ENCODE measurements at regions not wholly inside any gene's neighbourhood (a gene's known extent, or its start where the extent isn't known, plus 50 kb on each side); places are given as distances from the start of the nearest gene placed in this dataset.

- FAIRE-seq, result no peak
- Histone ChIP-seq H3K9me3 (ENCODE audit: control insufficient read depth, low read depth, low read length) (no peaks in the 10 kb centered on the region), H3K27ac (ENCODE audit: control insufficient read depth, insufficient read depth, low read length) (no peak overlapping the region)
Measured at GRCh38 chr9:1404940-1405339, 354.8 kb downstream of the DMRT2 start.

DNA sequence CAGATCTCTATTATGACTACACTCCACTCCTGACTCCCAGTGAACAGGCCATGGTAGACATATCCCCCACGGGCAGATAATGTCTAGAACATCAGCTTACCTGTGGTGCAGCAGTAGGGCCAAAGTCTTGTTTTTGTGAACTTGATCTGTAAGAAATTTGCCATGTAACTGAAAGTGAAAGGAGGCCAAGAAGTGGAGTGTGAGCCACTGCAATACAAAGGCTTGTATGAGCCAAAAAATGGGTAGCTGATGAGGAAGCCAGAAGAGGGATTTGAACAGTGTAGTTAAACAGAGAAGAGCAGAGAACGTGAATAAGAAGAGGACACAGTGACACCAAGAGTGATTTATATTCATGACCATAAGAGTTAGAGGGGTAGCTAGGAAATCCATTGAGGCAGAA is 361.7 kb downstream of the DMRT2 start:
- FAIRE-seq (no peak), DNase-seq (ENCODE audit: low read depth, low spot score) (no peak)
- Histone ChIP-seq H3K27ac (ENCODE audit: control insufficient read depth, insufficient read depth, low read length) (no peak overlapping the region), H3K4me3 (ENCODE audit: control insufficient read depth in 2 of 3, extremely low read depth in 1 of 3, insufficient read depth in 2 of 3, low read depth in 1 of 3, low read length in 3 of 3) (no peak overlapping the region), H4K20me1 (ENCODE audit: control insufficient read depth, extremely low read depth, insufficient read depth, low read length) (no peaks in the 10 kb centered on the region), H2AFZ (ENCODE audit: control insufficient read depth, low read length) (no peak overlapping the region), H3K27me3 (ENCODE audit: control insufficient read depth, extremely low read depth, insufficient read depth, low read length) (no peaks in the 10 kb centered on the region), H3K9ac (ENCODE audit: control insufficient read depth, extremely low read depth, insufficient read depth, low read length) (no peak overlapping the region), H3K9me3 (ENCODE audit: control insufficient read depth, low read depth, low read length) (no peaks in the 10 kb centered on the region), H3K4me2 (ENCODE audit: control insufficient read depth, extremely low read depth, insufficient read depth, low read depth, low read length) (no peak overlapping the region), H3K36me3 (ENCODE audit: control insufficient read depth in 2 of 2, extremely low read depth in 1 of 2, insufficient read depth in 2 of 2, low read length in 2 of 2) (no peaks in the 10 kb centered on the region), H3K9me1 (ENCODE audit: control insufficient read depth, extremely low read depth, insufficient read depth, low read length) (no peaks in the 10 kb centered on the region), H3K79me2 (ENCODE audit: control insufficient read depth, insufficient read depth, low read length) (no peaks in the 10 kb centered on the region), H3K4me1 (ENCODE audit: control insufficient read depth, extremely low read depth, insufficient read depth, low read length) (no peaks in the 10 kb centered on the region)
- TF ChIP-seq CTCF (optimal IDR thresholded peaks at IDR 0.05 in 1 of 3, IDR thresholded peaks at IDR 0.05 in 1 of 3, conservative IDR thresholded peaks at IDR 0.05 in 1 of 3; ENCODE audit: extremely low read depth in 1 of 3, insufficient read depth in 2 of 3, low read length in 3 of 3), result no peak
- no peak for TF ChIP-seq EZH2 (IDR thresholded peaks at IDR 0.05; ENCODE audit: low read length)
- dilution Hi-C loops (cut with MboI; ENCODE audit: extremely low pct_ligation_motif_present, low sequenced_read_pairs), result no loop called here

More at GRCh38 chr9:1404940-1405339, 354.8 kb downstream of the DMRT2 start:
- Histone ChIP-seq H4K20me1 (ENCODE audit: control insufficient read depth, extremely low read depth, insufficient read depth, low read length) (no peaks in the 10 kb centered on the region), H3K4me1 (ENCODE audit: control insufficient read depth, extremely low read depth, insufficient read depth, low read length) (no peaks in the 10 kb centered on the region), H3K9ac (ENCODE audit: control insufficient read depth, extremely low read depth, insufficient read depth, low read length) (no peak overlapping the region), H3K4me3 (ENCODE audit: control insufficient read depth in 2 of 3, extremely low read depth in 1 of 3, insufficient read depth in 2 of 3, low read depth in 1 of 3, low read length in 3 of 3) (no peak overlapping the region), H3K79me2 (ENCODE audit: control insufficient read depth, insufficient read depth, low read length) (no peaks in the 10 kb centered on the region), H3K36me3 (ENCODE audit: control insufficient read depth in 2 of 2, extremely low read depth in 1 of 2, insufficient read depth in 2 of 2, low read length in 2 of 2) (no peaks in the 10 kb centered on the region), H3K9me1 (ENCODE audit: control insufficient read depth, extremely low read depth, insufficient read depth, low read length) (no peaks in the 10 kb centered on the region), H3K27me3 (ENCODE audit: control insufficient read depth, extremely low read depth, insufficient read depth, low read length) (no peaks in the 10 kb centered on the region), H2AFZ (ENCODE audit: control insufficient read depth, low read length) (no peak overlapping the region), H3K4me2 (ENCODE audit: control insufficient read depth, extremely low read depth, insufficient read depth, low read depth, low read length) (no peak overlapping the region)
- no peak for DNase-seq (ENCODE audit: low read depth, low spot score)
- dilution Hi-C loops (cut with MboI; ENCODE audit: extremely low pct_ligation_motif_present, low sequenced_read_pairs), result no loop called here
- TF ChIP-seq EZH2 (IDR thresholded peaks at IDR 0.05; ENCODE audit: low read length) (no peak), CTCF (optimal IDR thresholded peaks at IDR 0.05 in 1 of 3, IDR thresholded peaks at IDR 0.05 in 1 of 3, conservative IDR thresholded peaks at IDR 0.05 in 1 of 3; ENCODE audit: extremely low read depth in 1 of 3, insufficient read depth in 2 of 3, low read length in 3 of 3) (no peak)
